RWPE2 (cell line): ENCODE measurements at regions not wholly inside any gene's neighbourhood (a gene's known extent, or its start where the extent isn't known, plus 50 kb on each side); places are given as distances from the start of the nearest gene placed in this dataset.
A peak's percentile ranks its signal among the peaks of the same experiment; 100 is the strongest.
"Not testable (repeated sequence)": the region's sequence is repeated elsewhere in the genome, so short reads cannot be mapped to it uniquely, and the experiment has no call there.

ENCODE experiments used
- ATAC-seq: fragments of 200-7000 bp; cut with Tn5 transposase; 3 replicates; pipeline ENCODE4 v1.9.1; 2021; ENCODE audit warnings: low read depth
- DNase-seq: peaks from one replicate; pipeline ENCODE4 v3.0.0-alpha.2; 2020; ENCODE audit warnings: low spot score
- H3K27ac ChIP-seq: fragments of 450-650 bp; 2 replicates; pipeline ENCODE4 v1.5.1; 2017; ENCODE audit warnings: mild to moderate bottlenecking; ENCODE audit not compliant: poor library complexity, severe bottlenecking
- H3K27me3 ChIP-seq: fragments of 250-450 bp; sonication (Bioruptor Pico); 2 replicates; pipeline ENCODE4 v1.5.1; 2021; ENCODE audit warnings: mild to moderate bottlenecking, moderate library complexity; ENCODE audit not compliant: insufficient read depth, poor library complexity, severe bottlenecking
- H3K36me3 ChIP-seq: fragments of 250-450 bp; sonication (Bioruptor Pico); 2 replicates; pipeline ENCODE4 v1.5.1; 2020; ENCODE audit warnings: low read depth, mild to moderate bottlenecking, moderate library complexity
- H3K4me1 ChIP-seq: fragments of 250-450 bp; sonication (Bioruptor Pico); 2 replicates; pipeline ENCODE4 v1.5.1; 2021; ENCODE audit warnings: mild to moderate bottlenecking, moderate library complexity; ENCODE audit not compliant: insufficient read depth, poor library complexity, severe bottlenecking
- H3K4me3 ChIP-seq: fragments of 250-450 bp; sonication (Bioruptor Pico); 2 replicates; pipeline ENCODE4 v1.5.1; 2021; ENCODE audit warnings: mild to moderate bottlenecking, moderate library complexity; ENCODE audit not compliant: severe bottlenecking
- H3K9me3 ChIP-seq: fragments of 250-450 bp; sonication (Bioruptor Pico); 2 replicates; pipeline ENCODE4 v1.5.1; 2021; ENCODE audit warnings: mild to moderate bottlenecking, moderate library complexity; ENCODE audit not compliant: severe bottlenecking
- TF ChIP-seq, protein P1 (sequence below): fragments of 450-650 bp; IDR thresholded peaks from one replicate; pipeline ENCODE4 v1.5.1; 2017; ENCODE audit warnings: mild to moderate bottlenecking, moderate library complexity; ENCODE audit not compliant: poor library complexity, severe bottlenecking

DNA sequence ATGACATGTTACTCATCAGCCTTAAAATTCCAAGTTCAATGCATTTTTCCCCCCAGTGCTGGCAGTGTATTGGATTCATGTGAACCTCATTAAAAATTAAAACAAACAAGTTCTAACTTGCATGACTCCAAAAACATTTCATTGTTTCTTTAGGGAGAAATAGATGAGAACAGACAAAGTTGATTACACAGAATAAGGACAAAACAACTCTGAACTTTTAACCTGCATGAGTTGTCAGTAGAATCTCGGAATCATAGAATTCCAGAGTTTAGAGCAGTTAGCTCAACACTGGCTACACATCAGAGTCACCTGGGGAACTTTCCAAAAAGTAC lies 127.5 kb downstream of the TMX1 start:
- H3K36me3 ChIP-seq, result no peaks in the 10 kb centered on the region
- DNase-seq, result no peak
- TF ChIP-seq, protein P1, sequence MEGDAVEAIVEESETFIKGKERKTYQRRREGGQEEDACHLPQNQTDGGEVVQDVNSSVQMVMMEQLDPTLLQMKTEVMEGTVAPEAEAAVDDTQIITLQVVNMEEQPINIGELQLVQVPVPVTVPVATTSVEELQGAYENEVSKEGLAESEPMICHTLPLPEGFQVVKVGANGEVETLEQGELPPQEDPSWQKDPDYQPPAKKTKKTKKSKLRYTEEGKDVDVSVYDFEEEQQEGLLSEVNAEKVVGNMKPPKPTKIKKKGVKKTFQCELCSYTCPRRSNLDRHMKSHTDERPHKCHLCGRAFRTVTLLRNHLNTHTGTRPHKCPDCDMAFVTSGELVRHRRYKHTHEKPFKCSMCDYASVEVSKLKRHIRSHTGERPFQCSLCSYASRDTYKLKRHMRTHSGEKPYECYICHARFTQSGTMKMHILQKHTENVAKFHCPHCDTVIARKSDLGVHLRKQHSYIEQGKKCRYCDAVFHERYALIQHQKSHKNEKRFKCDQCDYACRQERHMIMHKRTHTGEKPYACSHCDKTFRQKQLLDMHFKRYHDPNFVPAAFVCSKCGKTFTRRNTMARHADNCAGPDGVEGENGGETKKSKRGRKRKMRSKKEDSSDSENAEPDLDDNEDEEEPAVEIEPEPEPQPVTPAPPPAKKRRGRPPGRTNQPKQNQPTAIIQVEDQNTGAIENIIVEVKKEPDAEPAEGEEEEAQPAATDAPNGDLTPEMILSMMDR, result no peak
- H3K27me3 ChIP-seq, result no peaks in the 10 kb centered on the region
- no peaks in the 10 kb centered on the region for H3K9me3 ChIP-seq
- peak; percentile 77 for ATAC-seq
- no peak overlapping the region for H3K4me3 ChIP-seq
- peak overlapping the region; percentile 58 for H3K27ac ChIP-seq
- H3K4me1 ChIP-seq, result peaks cover 18% of the 10 kb centered on the region

DNA sequence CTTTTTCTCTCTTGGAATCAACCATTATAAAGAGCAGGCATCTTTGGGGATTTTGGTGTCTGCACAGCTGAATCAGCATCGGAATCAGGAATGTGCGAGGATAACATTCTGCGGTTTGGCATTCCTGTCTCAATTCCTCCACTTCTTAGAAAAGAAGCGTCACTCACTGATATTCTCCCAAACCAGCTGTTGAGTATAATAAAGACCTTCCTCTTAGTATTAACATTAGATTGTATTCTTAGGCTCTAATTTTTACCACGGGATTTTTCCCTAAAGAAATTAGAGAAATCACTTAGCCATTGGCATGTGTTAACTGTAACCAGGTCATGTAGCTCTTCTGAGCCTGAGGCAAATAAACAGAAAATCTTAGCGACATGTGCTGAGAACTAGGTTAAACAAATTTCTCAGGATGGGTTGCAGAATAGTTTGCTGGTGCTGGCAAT lies 128.7 kb downstream of the TMX1 start:
- DNase-seq (no peak), ATAC-seq (peak; percentile 66)
- TF ChIP-seq, protein P1, result no peak
- Histone ChIP-seq H3K9me3 (no peaks in the 10 kb centered on the region), H3K4me1 (peaks cover 18% of the 10 kb centered on the region), H3K27me3 (no peaks in the 10 kb centered on the region), H3K4me3 (no peak overlapping the region), H3K36me3 (no peaks in the 10 kb centered on the region), H3K27ac (peak overlapping the region; percentile 58)

DNA sequence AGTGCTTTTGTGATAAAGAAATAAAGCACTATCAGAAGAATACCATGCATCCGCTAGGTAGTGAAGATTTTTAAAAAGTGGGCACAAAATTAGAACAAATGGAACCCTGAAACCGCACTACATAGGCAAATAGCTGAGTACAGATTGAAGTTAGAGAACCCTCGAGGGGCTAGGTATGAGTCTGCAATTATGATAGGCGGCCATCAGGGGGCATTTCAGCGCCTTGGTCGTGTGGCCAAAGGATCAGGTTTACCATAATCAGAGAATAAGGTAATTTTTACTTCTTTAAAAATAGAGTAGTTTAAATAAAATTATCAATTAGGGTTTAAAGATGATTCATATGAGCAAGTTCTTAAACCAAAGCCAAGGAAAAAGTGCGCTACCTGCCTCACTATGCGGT lies 129.8 kb downstream of the TMX1 start:
- no peaks in the 10 kb centered on the region for H3K36me3 ChIP-seq
- H3K27me3 ChIP-seq, result no peaks in the 10 kb centered on the region
- TF ChIP-seq, protein P1, result peak; percentile 48
- ATAC-seq (no peak), DNase-seq (no peak)
- no peak overlapping the region for H3K4me3 ChIP-seq
- H3K27ac ChIP-seq, result peak overlapping the region; percentile 58
- H3K4me1 ChIP-seq, result peaks cover 18% of the 10 kb centered on the region
- no peaks in the 10 kb centered on the region for H3K9me3 ChIP-seq

DNA sequence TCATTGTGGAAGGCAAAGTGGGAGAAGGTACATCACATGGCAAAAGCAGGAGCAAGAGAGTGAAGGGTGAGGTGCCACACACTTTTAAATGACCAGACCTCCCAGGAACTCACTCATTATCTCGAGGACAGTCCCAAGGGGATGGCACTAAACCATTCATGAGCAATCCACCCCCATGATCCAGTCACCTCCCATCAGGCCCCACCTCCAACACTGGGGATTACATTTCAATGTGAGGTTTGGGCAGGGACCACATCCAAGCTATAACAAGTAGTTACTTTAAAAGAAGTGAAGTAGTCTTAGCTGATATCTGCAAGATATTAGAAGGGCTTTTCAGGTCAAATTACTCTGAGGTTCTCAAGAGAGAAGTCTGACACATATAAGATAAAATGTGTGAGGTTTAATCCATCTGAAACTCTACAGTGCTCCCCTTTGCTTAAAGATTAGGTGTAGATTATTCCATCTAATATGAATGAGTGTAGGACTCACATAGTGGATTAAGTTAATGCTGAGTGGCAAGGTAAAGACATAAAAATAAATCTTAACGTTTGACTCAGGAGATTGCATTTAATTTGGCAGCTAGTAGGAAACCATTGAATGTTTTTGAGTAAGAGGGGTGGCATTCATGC lies 130.8 kb downstream of the TMX1 start:
- no peaks in the 10 kb centered on the region for H3K27me3 ChIP-seq
- no peak overlapping the region for H3K4me3 ChIP-seq
- H3K36me3 ChIP-seq, result no peaks in the 10 kb centered on the region
- H3K9me3 ChIP-seq, result no peaks in the 10 kb centered on the region
- peaks cover 18% of the 10 kb centered on the region for H3K4me1 ChIP-seq
- TF ChIP-seq, protein P1, result no peak
- no peak for ATAC-seq
- H3K27ac ChIP-seq, result no peak overlapping the region
- no peak for DNase-seq

DNA sequence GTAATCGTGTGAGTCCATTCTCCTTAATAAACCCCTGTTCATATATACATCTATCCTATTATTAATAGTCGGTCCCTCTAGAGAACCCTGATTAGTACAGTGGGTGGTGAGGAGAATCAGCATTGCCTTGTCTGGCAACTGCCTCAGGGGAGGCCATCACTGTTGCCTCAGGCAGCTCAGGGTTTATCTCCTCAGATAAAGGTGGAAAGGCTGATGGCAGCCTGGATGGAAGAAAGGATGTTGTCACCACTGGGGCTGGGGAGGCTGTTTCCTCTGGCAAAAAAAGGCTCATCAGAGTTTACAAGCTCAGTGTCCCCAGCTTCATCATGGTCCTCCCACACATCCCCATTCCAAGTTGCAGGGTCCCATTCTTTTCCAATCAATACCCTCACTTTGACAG lies 137.1 kb downstream of the TMX1 start:
- not testable (repeated sequence) for ATAC-seq, H3K4me3 ChIP-seq, DNase-seq, H3K9me3 ChIP-seq, H3K4me1 ChIP-seq, H3K36me3 ChIP-seq, H3K27me3 ChIP-seq, H3K27ac ChIP-seq
